ENCODE measurements at regions not wholly inside any gene's neighbourhood (a gene's known extent, or its start where the extent isn't known, plus 50 kb on each side); places are given as distances from the start of the nearest gene placed in this dataset.

DNA sequence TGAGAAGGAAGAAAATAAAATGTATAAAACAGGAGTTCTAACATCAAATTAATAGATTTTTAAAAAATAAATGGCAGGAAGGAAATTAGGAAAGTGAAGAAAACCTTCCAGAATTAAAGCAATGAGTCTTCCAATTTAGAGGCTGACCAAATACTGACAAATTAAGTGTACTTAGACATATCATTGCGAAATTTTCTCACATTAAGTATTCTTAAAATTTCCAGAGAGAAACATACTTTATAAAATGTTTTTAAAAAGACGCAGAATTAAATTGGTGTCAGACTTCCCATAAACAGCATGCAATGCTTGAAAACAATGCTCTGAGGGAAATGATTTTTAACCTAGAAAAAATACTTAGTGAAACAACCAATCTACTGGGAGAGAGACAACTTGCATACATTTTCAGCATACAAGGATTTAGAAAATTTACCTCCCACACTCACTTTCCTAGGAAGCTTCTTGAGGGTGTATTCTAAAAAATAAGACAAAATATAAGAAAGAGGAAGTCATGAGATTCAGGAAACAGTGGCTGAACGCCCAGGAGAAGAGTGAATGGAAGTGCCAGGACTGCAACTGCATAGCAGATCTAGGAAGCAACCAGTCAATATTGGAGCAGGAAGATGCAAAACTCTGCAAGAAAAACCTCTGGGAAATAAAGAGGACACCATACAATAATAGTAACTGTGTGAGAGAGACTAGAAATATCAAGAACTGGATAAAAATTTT is 339.9 kb downstream of the ADCYAP1 start:
- TF ChIP-seq GATA3 (IDR thresholded peaks at IDR 0.05; ENCODE audit: low read depth, low read length) (no peak), GATA2 (IDR thresholded peaks at IDR 0.05; ENCODE audit: low read depth, low read length) (no peak)
